ENCODE measurements at regions not wholly inside any gene's neighbourhood (a gene's known extent, or its start where the extent isn't known, plus 50 kb on each side); places are given as distances from the start of the nearest gene placed in this dataset.
A peak's percentile ranks its signal among the peaks of the same experiment; 100 is the strongest.
"Not testable (repeated sequence)": the region's sequence is repeated elsewhere in the genome, so short reads cannot be mapped to it uniquely, and the experiment has no call there.

DNA sequence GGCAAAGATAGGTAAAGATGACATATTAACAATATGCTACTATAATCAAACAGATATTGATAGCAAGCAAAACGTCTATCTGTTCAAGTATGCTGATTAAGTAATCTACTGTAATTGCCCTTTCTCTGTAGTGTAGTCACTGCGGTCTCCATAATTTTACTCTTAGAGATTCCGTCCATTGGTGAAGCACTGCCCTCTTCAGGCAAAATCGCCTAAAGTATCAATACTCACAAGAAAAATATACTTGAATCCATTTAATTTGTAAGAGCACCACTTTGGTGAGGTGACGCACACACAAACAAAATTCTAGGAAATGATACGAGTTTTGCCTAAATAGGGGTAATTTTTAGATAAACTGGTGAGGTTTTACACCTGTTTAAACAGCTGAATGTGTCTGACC is 434.6 kb upstream of the CHRM3 start:
- no peaks in the 10 kb centered on the region; a peak in 1 of 20 replicates for H3K4me1 ChIP-seq
- no peaks in the 10 kb centered on the region for H3K36me3 ChIP-seq
- H3K9me3 ChIP-seq (replicated peaks in 1 of 11), result no peaks in the 10 kb centered on the region
- H3K27me3 ChIP-seq, result no peaks in the 10 kb centered on the region
- TF ChIP-seq Cebpa-rat (IDR thresholded peaks at IDR 0.05), result no peak
- no peak overlapping the region for H3K9ac ChIP-seq
- no peak overlapping the region for H3K4me2 ChIP-seq
- no peak overlapping the region for H3K4me3 ChIP-seq
- no peaks in the 10 kb centered on the region for H4K20me1 ChIP-seq
- H3K27ac ChIP-seq, result no peak overlapping the region

DNA sequence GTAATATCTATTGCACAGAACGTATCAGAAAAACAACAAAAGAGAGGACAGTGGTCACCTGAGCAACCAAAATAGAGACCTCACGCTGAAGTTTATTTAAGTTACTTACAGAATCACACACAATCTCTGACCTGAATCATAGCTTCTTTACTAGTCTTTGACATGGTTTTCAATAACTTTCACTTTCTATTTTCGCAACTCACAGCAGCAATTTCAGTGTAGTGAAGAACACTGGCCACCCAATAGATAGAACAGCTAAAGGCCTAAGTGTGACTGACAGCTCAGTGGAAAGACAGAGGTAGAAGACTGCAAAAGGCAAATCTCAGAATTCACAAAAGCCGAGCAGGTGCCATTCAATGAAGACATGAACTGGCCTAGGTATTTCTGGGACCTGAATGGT is 435.6 kb upstream of the CHRM3 start:
- H3K36me3 ChIP-seq, result no peaks in the 10 kb centered on the region
- no peak for TF ChIP-seq Cebpa-rat (IDR thresholded peaks at IDR 0.05)

DNA sequence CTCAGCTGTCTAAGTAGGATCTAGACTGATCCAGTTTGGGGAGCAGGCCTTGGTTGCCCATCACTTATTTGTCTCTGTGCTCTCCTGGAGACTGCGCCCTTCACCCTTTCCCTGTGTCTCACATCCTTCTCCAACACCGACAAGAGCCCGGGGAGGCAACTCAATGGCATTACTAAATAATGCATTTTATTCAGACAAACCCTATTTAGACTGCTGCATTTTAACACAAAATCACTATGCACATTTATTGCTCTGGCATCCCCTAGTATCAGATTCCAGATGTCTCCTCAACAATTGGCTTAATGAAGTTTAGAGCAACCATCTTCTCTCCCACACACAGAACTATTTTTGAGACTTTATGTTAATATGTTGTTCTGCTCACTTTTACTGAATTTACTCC is 436.4 kb upstream of the CHRM3 start:
- Histone ChIP-seq H3K27ac (no peak overlapping the region), H3K27me3 (no peaks in the 10 kb centered on the region), H3K9me3 (replicated peaks in 1 of 11) (no peaks in the 10 kb centered on the region), H4K20me1 (no peaks in the 10 kb centered on the region), H3K36me3 (no peaks in the 10 kb centered on the region), H3K4me1 (no peaks in the 10 kb centered on the region; a peak in 1 of 20 replicates), H3K4me3 (no peak overlapping the region), H3K9ac (no peak overlapping the region), H3K4me2 (no peak overlapping the region)
- TF ChIP-seq Cebpa-rat (IDR thresholded peaks at IDR 0.05), result no peak

More for the DNA sequence above, 435.6 kb upstream of the CHRM3 start:
- Histone ChIP-seq H3K4me3 (no peak overlapping the region), H3K27ac (no peak overlapping the region), H3K27me3 (no peaks in the 10 kb centered on the region), H4K20me1 (no peaks in the 10 kb centered on the region), H3K4me2 (peak overlapping the region in 2 of 11 experiments; percentile 4 to 12; a peak in 2 of 22 replicates), H3K4me1 (no peaks in the 10 kb centered on the region; a peak in 1 of 20 replicates), H3K9me3 (replicated peaks in 1 of 11) (no peaks in the 10 kb centered on the region), H3K9ac (no peak overlapping the region; a peak in 1 of 22 replicates)

DNA sequence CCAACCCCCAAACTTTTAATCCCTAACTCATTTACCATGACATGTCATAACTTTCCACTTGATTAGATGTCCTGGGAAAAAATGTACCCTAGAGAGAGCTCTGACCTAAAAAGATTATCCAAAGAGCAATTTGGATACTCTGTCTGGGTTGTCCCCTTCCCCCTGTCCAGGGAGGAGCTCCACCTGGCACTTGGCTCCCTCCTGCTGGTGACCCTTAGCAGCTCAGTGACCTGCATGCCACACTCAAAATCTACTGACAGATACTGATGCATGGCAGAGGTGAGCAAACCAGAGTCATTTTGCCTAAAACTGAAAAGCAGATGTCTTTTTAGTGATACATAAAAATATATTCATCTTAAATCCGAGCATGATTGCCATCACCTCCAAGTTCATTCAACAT is 442.3 kb upstream of the CHRM3 start:
- H3K4me1 ChIP-seq, result no peaks in the 10 kb centered on the region
- no peak for TF ChIP-seq Cebpa-rat (IDR thresholded peaks at IDR 0.05)
- no peaks in the 10 kb centered on the region for H3K36me3 ChIP-seq
- H3K27me3 ChIP-seq, result no peaks in the 10 kb centered on the region
- H3K9me3 ChIP-seq (replicated peaks in 1 of 11), result peaks cover 0 to 8% (median 0%) of the 10 kb centered on the region in 11 experiments; a peak in 2 of 22 replicates
- no peak overlapping the region for H3K4me2 ChIP-seq
- H4K20me1 ChIP-seq, result no peaks in the 10 kb centered on the region
- no peak overlapping the region for H3K9ac ChIP-seq
- H3K4me3 ChIP-seq, result no peak overlapping the region
- no peak overlapping the region for H3K27ac ChIP-seq

DNA sequence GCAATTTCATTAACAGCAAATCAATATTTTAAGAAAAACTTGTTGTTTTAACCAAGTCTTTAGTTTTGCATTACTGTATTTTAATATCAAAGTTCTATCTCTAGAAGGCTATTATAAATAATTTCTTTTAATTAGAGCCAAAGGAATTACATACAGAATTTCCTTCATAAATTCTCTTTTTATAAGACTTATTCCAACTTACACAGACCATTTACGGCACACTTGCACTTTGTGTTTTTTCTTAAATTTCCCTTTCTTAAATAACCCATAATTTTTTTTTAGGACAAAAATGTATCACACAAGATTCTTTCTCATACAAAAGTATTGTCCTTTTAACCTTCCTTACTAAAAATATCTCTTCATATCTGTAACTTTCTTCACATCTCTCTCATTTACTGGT is 458.5 kb upstream of the CHRM3 start:
- peaks cover 0 to 19% (median 11%) of the 10 kb centered on the region in 11 experiments; a peak in 15 of 22 replicates for H3K9me3 ChIP-seq (replicated peaks in 1 of 11)
- H3K27me3 ChIP-seq, result no peaks in the 10 kb centered on the region
- H3K9ac ChIP-seq, result no peak overlapping the region
- no peak overlapping the region for H3K4me2 ChIP-seq
- H3K4me3 ChIP-seq, result no peak overlapping the region
- H3K4me1 ChIP-seq, result no peaks in the 10 kb centered on the region
- no peak overlapping the region for H3K27ac ChIP-seq
- H4K20me1 ChIP-seq, result no peaks in the 10 kb centered on the region
- TF ChIP-seq Cebpa-rat (IDR thresholded peaks at IDR 0.05), result no peak
- H3K36me3 ChIP-seq, result no peaks in the 10 kb centered on the region

DNA sequence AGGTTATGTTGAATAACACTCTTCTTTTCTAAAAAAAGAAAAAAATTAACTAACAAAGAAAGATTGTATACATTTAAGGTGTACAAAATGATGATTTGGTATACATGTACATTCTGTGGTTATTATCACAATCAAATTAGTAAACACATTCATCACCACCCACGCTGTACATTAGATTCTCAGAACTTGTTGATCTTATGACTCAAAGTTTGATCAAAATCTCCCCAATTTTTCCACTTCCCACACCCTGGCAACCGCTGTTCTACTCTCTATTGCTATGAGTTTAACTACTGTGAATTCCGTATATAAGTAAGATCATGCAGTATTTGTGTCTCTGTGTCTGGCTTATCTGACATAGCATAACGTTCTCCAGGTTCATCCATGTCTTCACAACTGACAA is 469.5 kb upstream of the CHRM3 start:
- Histone ChIP-seq H3K4me2 (no peak overlapping the region), H3K4me1 (no peaks in the 10 kb centered on the region), H3K36me3 (no peaks in the 10 kb centered on the region), H3K9me3 (replicated peaks in 1 of 11) (no peaks in the 10 kb centered on the region), H3K4me3 (no peak overlapping the region), H3K27me3 (no peaks in the 10 kb centered on the region), H3K9ac (no peak overlapping the region), H4K20me1 (no peaks in the 10 kb centered on the region), H3K27ac (no peak overlapping the region)
- TF ChIP-seq Cebpa-rat (IDR thresholded peaks at IDR 0.05), result no peak

DNA sequence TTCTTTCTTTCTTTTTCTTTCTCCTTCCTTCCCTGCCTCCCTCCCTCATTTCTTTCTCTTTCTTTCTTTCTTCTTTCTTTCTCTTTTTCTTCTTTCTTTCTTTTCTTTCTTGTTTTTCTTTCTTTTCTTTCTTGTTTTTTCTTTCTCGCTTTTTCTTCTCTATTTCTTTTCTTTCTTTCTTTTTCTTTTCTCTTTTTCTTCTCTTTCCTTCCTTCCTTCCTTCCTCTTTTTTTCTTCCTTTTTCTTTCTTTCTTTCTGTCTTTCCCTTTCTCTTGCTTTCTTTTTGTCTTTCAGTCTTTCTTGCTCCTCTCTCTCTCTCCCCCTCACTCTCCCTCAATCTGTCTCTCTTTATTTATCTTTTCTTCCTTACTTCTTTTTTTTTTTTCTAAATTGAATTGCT is 472.0 kb upstream of the CHRM3 start:
- Histone ChIP-seq H3K36me3 (no peaks in the 10 kb centered on the region), H3K4me1 (no peaks in the 10 kb centered on the region), H3K9ac (no peak overlapping the region), H3K9me3 (replicated peaks in 1 of 11) (no peaks in the 10 kb centered on the region), H3K27me3 (no peaks in the 10 kb centered on the region), H3K4me3 (no peak overlapping the region), H4K20me1 (no peaks in the 10 kb centered on the region), H3K27ac (no peak overlapping the region), H3K4me2 (no peak overlapping the region)
- TF ChIP-seq Cebpa-rat (IDR thresholded peaks at IDR 0.05), result no peak

DNA sequence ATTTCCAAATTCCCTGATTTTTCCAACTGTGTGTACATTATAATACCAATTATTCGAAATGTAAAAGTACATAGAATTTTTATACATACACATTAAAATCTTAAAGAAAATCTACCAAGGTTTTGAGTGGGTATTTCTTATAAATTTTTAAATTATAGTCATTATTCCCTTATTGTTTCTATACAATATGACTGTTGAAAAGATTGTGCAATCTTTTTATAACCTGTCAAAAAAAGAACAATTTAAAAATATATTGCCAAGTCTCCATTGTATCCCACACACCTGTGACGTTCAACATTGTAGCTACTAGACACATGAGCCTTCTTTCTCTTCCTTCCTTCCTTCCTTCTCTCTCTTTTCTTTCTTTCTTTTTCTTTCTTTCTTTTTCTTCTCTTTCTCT is 473.2 kb upstream of the CHRM3 start:
- TF ChIP-seq Cebpa-rat (IDR thresholded peaks at IDR 0.05), result peak in 2 of 11 experiments; percentile 23 to 46; a peak in 2 of 22 replicates
- H3K9ac ChIP-seq, result no peak overlapping the region
- H3K4me3 ChIP-seq, result no peak overlapping the region
- H3K9me3 ChIP-seq (replicated peaks in 1 of 11), result no peaks in the 10 kb centered on the region
- no peak overlapping the region for H3K4me2 ChIP-seq
- H4K20me1 ChIP-seq, result no peaks in the 10 kb centered on the region
- no peaks in the 10 kb centered on the region for H3K4me1 ChIP-seq
- no peaks in the 10 kb centered on the region for H3K36me3 ChIP-seq
- H3K27me3 ChIP-seq, result no peaks in the 10 kb centered on the region
- H3K27ac ChIP-seq, result no peak overlapping the region

DNA sequence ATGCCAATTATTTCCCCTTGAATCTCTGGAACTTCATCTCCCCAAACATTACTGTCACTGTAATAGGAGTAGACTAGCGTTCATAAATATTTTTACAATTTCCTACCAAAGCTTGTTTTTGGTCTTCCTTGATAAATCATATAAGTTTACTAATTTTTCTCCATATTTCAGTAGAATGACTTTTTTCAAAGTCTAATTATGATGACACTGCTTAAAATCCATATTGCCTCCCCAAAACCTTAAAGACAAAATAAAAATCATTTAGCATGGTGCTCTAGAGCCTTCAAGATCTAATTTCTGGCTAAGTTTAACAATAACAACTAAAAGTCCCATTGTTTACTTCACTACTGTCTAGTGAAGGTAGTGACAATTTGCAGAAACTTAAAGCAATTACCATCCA is 474.2 kb upstream of the CHRM3 start:
- TF ChIP-seq Cebpa-rat (IDR thresholded peaks at IDR 0.05), result no peak
- Histone ChIP-seq H4K20me1 (no peaks in the 10 kb centered on the region), H3K27ac (no peak overlapping the region), H3K9ac (no peak overlapping the region), H3K4me3 (no peak overlapping the region), H3K36me3 (no peaks in the 10 kb centered on the region), H3K9me3 (replicated peaks in 1 of 11) (no peaks in the 10 kb centered on the region), H3K4me1 (no peaks in the 10 kb centered on the region), H3K27me3 (no peaks in the 10 kb centered on the region), H3K4me2 (no peak overlapping the region)

DNA sequence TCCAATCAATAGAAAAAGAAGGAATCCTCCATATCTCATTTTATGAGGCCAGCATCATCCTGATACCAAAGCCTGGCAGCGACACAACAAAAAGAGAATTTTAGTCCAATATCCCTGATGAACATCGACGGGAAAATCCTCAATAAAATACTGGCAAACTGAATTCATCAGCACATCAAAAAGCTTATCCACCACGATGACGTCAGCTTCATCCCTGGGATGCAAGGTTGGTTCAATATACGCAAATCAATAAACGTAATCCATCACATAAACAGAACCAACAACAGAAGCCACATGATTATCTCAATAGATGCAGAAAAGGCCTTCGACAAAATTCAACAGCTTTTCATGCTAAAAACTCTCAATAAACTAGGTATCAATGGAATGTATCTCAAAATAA is 483.6 kb upstream of the CHRM3 start:
- not testable (repeated sequence) for H3K4me1 ChIP-seq; H3K9me3 ChIP-seq (replicated peaks in 1 of 11); H4K20me1 ChIP-seq; H3K36me3 ChIP-seq; H3K4me2 ChIP-seq; H3K4me3 ChIP-seq; H3K27ac ChIP-seq; H3K27me3 ChIP-seq; H3K9ac ChIP-seq
